SK-N-SH (cell line): ENCODE measurements at regions not wholly inside any gene's neighbourhood (a gene's known extent, or its start where the extent isn't known, plus 50 kb on each side); places are given as distances from the start of the nearest gene placed in this dataset.

Experiments
- CTCF ChIA-PET: fragments of 300-600, 350-600 bp; formaldehyde crosslinking; extraction: SDS; loops from one replicate; lab custom pipeline; 2021; lab: Yijun Ruan, JAX
- POLR2A ChIA-PET: fragments of 350-600 bp; sonication (Branson Sonifier 250); formaldehyde crosslinking; extraction: SDS; loops from one replicate; lab custom pipeline; 2020; ENCODE audit warnings: antibody characterized with exemption, inconsistent platforms; lab: Yijun Ruan, JAX
- DNase-seq: peaks from one replicate; pipeline ENCODE4 v3.0.0; 2012
- H2AFZ ChIP-seq: fragments of 200-600 bp; sonication (generic); 2 replicates; pipeline ENCODE4 v1.8.1; 2016; ENCODE audit warnings: antibody characterized with exemption, mild to moderate bottlenecking, low read depth
- H3F3A ChIP-seq: fragments of 200-600 bp; sonication (generic); replicated peaks from 2 replicates; pipeline ENCODE3; 2016; ENCODE audit warnings: antibody characterized with exemption, mild to moderate bottlenecking; ENCODE audit not compliant: insufficient read depth
- H3K27ac ChIP-seq, 2 experiments: fragments of 200-500 bp in 1 of 2; fragments of 200-600 bp in 1 of 2; sonication (Bioruptor generic) in 1 of 2; sonication (generic), shearing (Covaris generic) in 1 of 2; 2 replicates each; pipeline versions ENCODE4 v1.5.1 to v1.6.1; 2014 to 2016; ENCODE audit warnings: low read depth in 2 of 2, inconsistent platforms in 1 of 2, low read length in 1 of 2, mild to moderate bottlenecking in 1 of 2, mixed read lengths in 1 of 2
- H3K27me3 ChIP-seq: fragments of 200-600 bp; sonication (generic), shearing (Covaris generic); 2 replicates; pipeline ENCODE4 v1.6.1; 2016; ENCODE audit warnings: mixed run types; ENCODE audit not compliant: insufficient read depth
- H3K36me3 ChIP-seq, 2 experiments: fragments of 200-500 bp in 1 of 2; fragments of 200-600 bp in 1 of 2; sonication (Bioruptor generic) in 1 of 2; sonication (generic) in 1 of 2; replicated peaks in 1 of 2; 2 replicates each; pipeline versions ENCODE3 to v1.5.1; 2014 to 2016; ENCODE audit warnings: low read length in 1 of 2, mild to moderate bottlenecking in 1 of 2; ENCODE audit not compliant: insufficient read depth in 2 of 2, control insufficient read depth in 1 of 2
- H3K4me1 ChIP-seq, 2 experiments: fragments of 200-500 bp in 1 of 2; fragments of 200-600 bp in 1 of 2; sonication (Bioruptor generic) in 1 of 2; sonication (generic), shearing (Covaris generic) in 1 of 2; 2 replicates each; pipeline versions ENCODE4 v1.5.1 to v1.6.1; 2014 to 2016; ENCODE audit warnings: low read depth in 1 of 2, low read length in 1 of 2, mixed run types in 1 of 2; ENCODE audit not compliant: insufficient read depth in 2 of 2, control insufficient read depth in 1 of 2
- H3K4me2 ChIP-seq: fragments of 200-600 bp; sonication (generic), shearing (Covaris generic); 2 replicates; pipeline ENCODE4 v1.6.1; 2017; ENCODE audit warnings: mixed run types
- H3K4me3 ChIP-seq, 2 experiments: fragments of 200-500 bp in 1 of 2; fragments of 200-600 bp in 1 of 2; sonication (Bioruptor generic) in 1 of 2; sonication (generic), shearing (Covaris generic) in 1 of 2; 2 replicates each; pipeline versions ENCODE4 v1.5.1 to v1.8.1; 2014 to 2016; ENCODE audit warnings: low read depth in 2 of 2, inconsistent platforms in 1 of 2, low read length in 1 of 2, mild to moderate bottlenecking in 1 of 2, mixed read lengths in 1 of 2, moderate library complexity in 1 of 2
- H3K79me2 ChIP-seq: fragments of 200-600 bp; sonication (generic); 2 replicates; pipeline ENCODE4 v1.8.1; 2017; ENCODE audit warnings: mild to moderate bottlenecking; ENCODE audit not compliant: insufficient read depth
- H3K9ac ChIP-seq: fragments of 200-600 bp; sonication (generic); 2 replicates; pipeline ENCODE4 v1.6.1; 2017; ENCODE audit warnings: mixed run types
- H3K9me2 ChIP-seq: fragments of 200-600 bp; sonication (generic); 2 replicates; pipeline ENCODE4 v1.6.1; 2017; ENCODE audit warnings: mixed run types
- H3K9me3 ChIP-seq: fragments of 200-600 bp; sonication (generic); 2 replicates; pipeline ENCODE4 v1.6.1; 2017; ENCODE audit warnings: mixed run types, mild to moderate bottlenecking, moderate library complexity
- H4K20me1 ChIP-seq: fragments of 200-600 bp; sonication (generic); 2 replicates; pipeline ENCODE4 v1.6.1; 2017; ENCODE audit warnings: mild to moderate bottlenecking, mixed run types; ENCODE audit not compliant: insufficient read depth
- ELF1 ChIP-seq: IDR thresholded peaks from 2 replicates; pipeline ENCODE4 v1.4.0; 2012
- EZH2phosphoT487 ChIP-seq: fragments of 200-600 bp; sonication (generic); IDR thresholded peaks from 2 replicates; pipeline ENCODE4 v1.6.1; 2017; ENCODE audit warnings: low read depth, mixed run types, mild to moderate bottlenecking, antibody characterized with exemption, moderate library complexity, borderline replicate concordance
- FOXM1 ChIP-seq: IDR thresholded peaks from 2 replicates; pipeline ENCODE4 v1.4.0; 2012; ENCODE audit warnings: low read depth, mild to moderate bottlenecking
- GABPA ChIP-seq: IDR thresholded peaks from 2 replicates; pipeline ENCODE4 v1.4.0; 2012; ENCODE audit warnings: low read depth, mild to moderate bottlenecking
- GATA2 ChIP-seq: sonication (generic); formaldehyde crosslinking; IDR thresholded peaks from 2 replicates; pipeline ENCODE4 v1.5.0; 2020; ENCODE audit warnings: mild to moderate bottlenecking, missing genetic modification reagents
- JUND ChIP-seq: IDR thresholded peaks from 2 replicates; pipeline ENCODE4 v1.4.0; 2012
- MEF2A ChIP-seq: IDR thresholded peaks from 2 replicates; pipeline ENCODE4 v1.4.0; 2012; ENCODE audit warnings: low read depth, borderline replicate concordance
- MXI1 ChIP-seq: IDR thresholded peaks from 2 replicates; pipeline ENCODE4 v1.6.1; 2012; ENCODE audit warnings: mild to moderate bottlenecking, low read depth, low read length, improper control_type of control experiment
- NRF1 ChIP-seq: IDR thresholded peaks from 2 replicates; pipeline ENCODE4 v1.6.1; 2012; ENCODE audit warnings: low read depth, mild to moderate bottlenecking, low read length
- RAD21 ChIP-seq: IDR thresholded peaks from 2 replicates; pipeline ENCODE4 v1.6.1; 2012; ENCODE audit warnings: mild to moderate bottlenecking, low read length
- RFX5 ChIP-seq: IDR thresholded peaks from 2 replicates; pipeline ENCODE4 v1.6.1; 2012; ENCODE audit warnings: mild to moderate bottlenecking, improper control_type of control experiment, low read length
- RXRA ChIP-seq: IDR thresholded peaks from 2 replicates; pipeline ENCODE4 v1.4.0; 2012; ENCODE audit warnings: low read depth, mild to moderate bottlenecking, borderline replicate concordance
- SIN3A ChIP-seq: IDR thresholded peaks from 2 replicates; pipeline ENCODE4 v1.6.1; 2012; ENCODE audit warnings: low read depth, mild to moderate bottlenecking, low read length, moderate library complexity, borderline replicate concordance
- SMC3 ChIP-seq: IDR thresholded peaks from 2 replicates; pipeline ENCODE4 v1.6.1; 2012; ENCODE audit warnings: low read depth, low read length, improper control_type of control experiment
- TCF12 ChIP-seq: IDR thresholded peaks from 2 replicates; pipeline ENCODE4 v1.4.0; 2012
- TEAD4 ChIP-seq: IDR thresholded peaks from 2 replicates; pipeline ENCODE4 v1.4.0; 2012; ENCODE audit warnings: mild to moderate bottlenecking, borderline replicate concordance; ENCODE audit not compliant: insufficient read depth
- USF1 ChIP-seq: IDR thresholded peaks from 2 replicates; pipeline ENCODE4 v1.4.0; 2012; ENCODE audit warnings: low read depth, borderline replicate concordance
- YY1 ChIP-seq: IDR thresholded peaks from 2 replicates; pipeline ENCODE4 v1.4.0; 2012; ENCODE audit warnings: low read depth, mild to moderate bottlenecking
- WGBS: methylation state at CpG from one replicate; pipeline ENCODE4 v1.1.6; 2017; ENCODE audit warnings: low lambda C conversion rate; 5-methylcytosine and 5-hydroxymethylcytosine counted together
- TF ChIP-seq, protein P1 (sequence below): fragments of 150-350 bp; IDR thresholded peaks from 2 replicates; pipeline ENCODE4 v1.6.1; 2016; ENCODE audit warnings: mild to moderate bottlenecking, low read depth, low read length
- TF ChIP-seq, protein P2 (sequence below): IDR thresholded peaks from 2 replicates; pipeline ENCODE4 v1.4.0; 2012; ENCODE audit warnings: low read depth, borderline replicate concordance
- TF ChIP-seq, protein P3 (sequence below): IDR thresholded peaks from 2 replicates; pipeline ENCODE4 v1.6.1; 2012; ENCODE audit warnings: mild to moderate bottlenecking, low read depth, low read length, moderate library complexity

GRCh38 chr6:74931558-74931957 lies 274.3 kb downstream of the COL12A1 start:
- WGBS, result 6% methylated on average over 1 of the region's 1 CpG
- Histone ChIP-seq H3K9me3 (no peaks in the 10 kb centered on the region), H3K4me1 (no peaks in the 10 kb centered on the region)

GRCh38 chr6:74928203-74928602 lies 277.6 kb downstream of the COL12A1 start:
- TF ChIP-seq, protein P1, sequence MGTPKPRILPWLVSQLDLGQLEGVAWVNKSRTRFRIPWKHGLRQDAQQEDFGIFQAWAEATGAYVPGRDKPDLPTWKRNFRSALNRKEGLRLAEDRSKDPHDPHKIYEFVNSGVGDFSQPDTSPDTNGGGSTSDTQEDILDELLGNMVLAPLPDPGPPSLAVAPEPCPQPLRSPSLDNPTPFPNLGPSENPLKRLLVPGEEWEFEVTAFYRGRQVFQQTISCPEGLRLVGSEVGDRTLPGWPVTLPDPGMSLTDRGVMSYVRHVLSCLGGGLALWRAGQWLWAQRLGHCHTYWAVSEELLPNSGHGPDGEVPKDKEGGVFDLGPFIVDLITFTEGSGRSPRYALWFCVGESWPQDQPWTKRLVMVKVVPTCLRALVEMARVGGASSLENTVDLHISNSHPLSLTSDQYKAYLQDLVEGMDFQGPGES, result no peak
- TF ChIP-seq NRF1 (no peak), SMC3 (no peak), JUND (no peak), EZH2phosphoT487 (no peak), SIN3A (no peak), FOXM1 (no peak), RAD21 (no peak), MEF2A (no peak), ELF1 (no peak), TCF12 (no peak), MXI1 (no peak), RFX5 (no peak), RXRA (no peak), GATA2 (no peak), USF1 (no peak), TEAD4 (no peak)
- TF ChIP-seq, protein P2, sequence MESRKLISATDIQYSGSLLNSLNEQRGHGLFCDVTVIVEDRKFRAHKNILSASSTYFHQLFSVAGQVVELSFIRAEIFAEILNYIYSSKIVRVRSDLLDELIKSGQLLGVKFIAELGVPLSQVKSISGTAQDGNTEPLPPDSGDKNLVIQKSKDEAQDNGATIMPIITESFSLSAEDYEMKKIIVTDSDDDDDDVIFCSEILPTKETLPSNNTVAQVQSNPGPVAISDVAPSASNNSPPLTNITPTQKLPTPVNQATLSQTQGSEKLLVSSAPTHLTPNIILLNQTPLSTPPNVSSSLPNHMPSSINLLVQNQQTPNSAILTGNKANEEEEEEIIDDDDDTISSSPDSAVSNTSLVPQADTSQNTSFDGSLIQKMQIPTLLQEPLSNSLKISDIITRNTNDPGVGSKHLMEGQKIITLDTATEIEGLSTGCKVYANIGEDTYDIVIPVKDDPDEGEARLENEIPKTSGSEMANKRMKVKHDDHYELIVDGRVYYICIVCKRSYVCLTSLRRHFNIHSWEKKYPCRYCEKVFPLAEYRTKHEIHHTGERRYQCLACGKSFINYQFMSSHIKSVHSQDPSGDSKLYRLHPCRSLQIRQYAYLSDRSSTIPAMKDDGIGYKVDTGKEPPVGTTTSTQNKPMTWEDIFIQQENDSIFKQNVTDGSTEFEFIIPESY, result no peak
- TF ChIP-seq, protein P3, sequence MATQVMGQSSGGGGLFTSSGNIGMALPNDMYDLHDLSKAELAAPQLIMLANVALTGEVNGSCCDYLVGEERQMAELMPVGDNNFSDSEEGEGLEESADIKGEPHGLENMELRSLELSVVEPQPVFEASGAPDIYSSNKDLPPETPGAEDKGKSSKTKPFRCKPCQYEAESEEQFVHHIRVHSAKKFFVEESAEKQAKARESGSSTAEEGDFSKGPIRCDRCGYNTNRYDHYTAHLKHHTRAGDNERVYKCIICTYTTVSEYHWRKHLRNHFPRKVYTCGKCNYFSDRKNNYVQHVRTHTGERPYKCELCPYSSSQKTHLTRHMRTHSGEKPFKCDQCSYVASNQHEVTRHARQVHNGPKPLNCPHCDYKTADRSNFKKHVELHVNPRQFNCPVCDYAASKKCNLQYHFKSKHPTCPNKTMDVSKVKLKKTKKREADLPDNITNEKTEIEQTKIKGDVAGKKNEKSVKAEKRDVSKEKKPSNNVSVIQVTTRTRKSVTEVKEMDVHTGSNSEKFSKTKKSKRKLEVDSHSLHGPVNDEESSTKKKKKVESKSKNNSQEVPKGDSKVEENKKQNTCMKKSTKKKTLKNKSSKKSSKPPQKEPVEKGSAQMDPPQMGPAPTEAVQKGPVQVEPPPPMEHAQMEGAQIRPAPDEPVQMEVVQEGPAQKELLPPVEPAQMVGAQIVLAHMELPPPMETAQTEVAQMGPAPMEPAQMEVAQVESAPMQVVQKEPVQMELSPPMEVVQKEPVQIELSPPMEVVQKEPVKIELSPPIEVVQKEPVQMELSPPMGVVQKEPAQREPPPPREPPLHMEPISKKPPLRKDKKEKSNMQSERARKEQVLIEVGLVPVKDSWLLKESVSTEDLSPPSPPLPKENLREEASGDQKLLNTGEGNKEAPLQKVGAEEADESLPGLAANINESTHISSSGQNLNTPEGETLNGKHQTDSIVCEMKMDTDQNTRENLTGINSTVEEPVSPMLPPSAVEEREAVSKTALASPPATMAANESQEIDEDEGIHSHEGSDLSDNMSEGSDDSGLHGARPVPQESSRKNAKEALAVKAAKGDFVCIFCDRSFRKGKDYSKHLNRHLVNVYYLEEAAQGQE, result no peak
- no peaks in the 10 kb centered on the region for H3K4me1 ChIP-seq
- H3K9me3 ChIP-seq, result no peaks in the 10 kb centered on the region
- no peak overlapping the region for H3K4me2 ChIP-seq
- ChIA-PET CTCF (interaction anchor here (0.6 kb wide), 1 partner anchor 101 kb away, joined by 3 read pairs; no protein-coding TSS in a partner anchor), POLR2A (no interaction called here)
- no peaks in the 10 kb centered on the region for H3K79me2 ChIP-seq
- no peak overlapping the region for H3K4me3 ChIP-seq
- H3K36me3 ChIP-seq, result no peaks in the 10 kb centered on the region
- H3K9ac ChIP-seq, result no peak overlapping the region
- H3K9me2 ChIP-seq, result no peaks in the 10 kb centered on the region
- no peaks in the 10 kb centered on the region for H3F3A ChIP-seq
- WGBS, result 0% methylated on average over 4 of the region's 4 CpGs
- no peaks in the 10 kb centered on the region for H3K27me3 ChIP-seq
- H3K27ac ChIP-seq, result no peak overlapping the region
- no peak for DNase-seq
- no peaks in the 10 kb centered on the region for H4K20me1 ChIP-seq
- H2AFZ ChIP-seq, result no peak overlapping the region

More at GRCh38 chr6:74931558-74931957, 274.3 kb downstream of the COL12A1 start:
- Histone ChIP-seq H3K27me3 (no peaks in the 10 kb centered on the region), H3K9ac (no peak overlapping the region), H2AFZ (no peak overlapping the region), H3K4me2 (no peak overlapping the region), H3K9me2 (no peaks in the 10 kb centered on the region), H3K79me2 (no peaks in the 10 kb centered on the region), H3K27ac (no peak overlapping the region), H4K20me1 (no peaks in the 10 kb centered on the region), H3K36me3 (no peaks in the 10 kb centered on the region), H3F3A (no peaks in the 10 kb centered on the region), H3K4me3 (no peak overlapping the region)
- DNase-seq, result no peak
- CTCF ChIA-PET, result no interaction called here
- POLR2A ChIA-PET, result no interaction called here
- TF ChIP-seq EZH2phosphoT487, result no peak
- no peak for TF ChIP-seq GABPA
- no peak for TF ChIP-seq YY1
